Mucosa of rectum (tissue), 2 donors: ENCODE measurements at regions not wholly inside any gene's neighbourhood (a gene's known extent, or its start where the extent isn't known, plus 50 kb on each side); places are given as distances from the start of the nearest gene placed in this dataset.

Experiments
- H3K27ac ChIP-seq, 2 donors: one replicate each; pipeline ENCODE4 v1.7.0; 2013; ENCODE audit warnings: inconsistent platforms in 2 of 2, low read depth in 2 of 2, low read length in 2 of 2
- H3K27me3 ChIP-seq, 2 donors: one replicate each; pipeline ENCODE4 v1.7.0; 2013; ENCODE audit warnings: low read length in 2 of 2; ENCODE audit not compliant: control insufficient read depth in 2 of 2, insufficient read depth in 2 of 2
- H3K36me3 ChIP-seq, 2 donors: one replicate each; pipeline ENCODE4 v1.7.0; 2013; ENCODE audit warnings: low read length in 2 of 2; ENCODE audit not compliant: control insufficient read depth in 2 of 2, insufficient read depth in 2 of 2
- H3K4me1 ChIP-seq, 2 donors: one replicate each; pipeline ENCODE4 v1.7.0; 2013; ENCODE audit warnings: low read length in 2 of 2, mild to moderate bottlenecking in 1 of 2; ENCODE audit not compliant: control insufficient read depth in 2 of 2, insufficient read depth in 2 of 2
- H3K4me3 ChIP-seq, 2 donors: one replicate each; pipeline ENCODE4 v1.7.0; 2013; ENCODE audit warnings: low read length in 2 of 2
- H3K9ac ChIP-seq, 2 donors: one replicate each; pipeline ENCODE4 v1.7.0; 2013; ENCODE audit warnings: low read length in 2 of 2, low read depth in 1 of 2, mild to moderate bottlenecking in 1 of 2
- H3K9me3 ChIP-seq, 2 donors: one replicate each; pipeline ENCODE4 v1.7.0; 2013; ENCODE audit warnings: low read length in 2 of 2; ENCODE audit not compliant: control insufficient read depth in 2 of 2
- donor health status: healthy.
- donor health status: Normal muscosa, but diverticular disease.

GRCh38 chr19:28416245-28416644 is 796.7 kb downstream of the UQCRFS1 start:
- Histone ChIP-seq H3K27me3 (no peaks in the 10 kb centered on the region), H3K9ac (no peak overlapping the region), H3K27ac (no peak overlapping the region), H3K9me3 (no peaks in the 10 kb centered on the region), H3K4me3 (no peak overlapping the region), H3K36me3 (no peaks in the 10 kb centered on the region), H3K4me1 (no peaks in the 10 kb centered on the region)

GRCh38 chr19:28414748-28415147 is 798.2 kb downstream of the UQCRFS1 start:
- Histone ChIP-seq H3K9ac (no peak overlapping the region), H3K9me3 (no peaks in the 10 kb centered on the region), H3K4me3 (no peak overlapping the region), H3K27ac (no peak overlapping the region), H3K4me1 (no peaks in the 10 kb centered on the region), H3K27me3 (no peaks in the 10 kb centered on the region), H3K36me3 (no peaks in the 10 kb centered on the region)

- no peak overlapping the region for H3K4me3 ChIP-seq
- peak overlapping the region in 1 of 2 donors; percentile 8 for H3K9ac ChIP-seq
- H3K27ac ChIP-seq: no peak overlapping the region
- no peaks in the 10 kb centered on the region for H3K27me3 ChIP-seq
- no peaks in the 10 kb centered on the region for H3K36me3 ChIP-seq
- peaks cover 10 to 18% of the 10 kb centered on the region in 2 donors for H3K4me1 ChIP-seq
- no peaks in the 10 kb centered on the region for H3K9me3 ChIP-seq
Observed at GRCh38 chr19:28409859-28410258, 803.1 kb downstream of the UQCRFS1 start.

- Histone ChIP-seq H3K4me1 (peaks cover 10 to 19% of the 10 kb centered on the region in 2 donors), H3K27me3 (no peaks in the 10 kb centered on the region), H3K36me3 (no peaks in the 10 kb centered on the region), H3K9ac (no peak overlapping the region), H3K9me3 (no peaks in the 10 kb centered on the region), H3K4me3 (no peak overlapping the region), H3K27ac (no peak overlapping the region)
Observed at GRCh38 chr19:28406966-28407365, 806.0 kb downstream of the UQCRFS1 start.

- peak overlapping the region; percentile 22 to 65 for H3K4me3 ChIP-seq
- no peak overlapping the region for H3K9ac ChIP-seq
- H3K36me3 ChIP-seq: no peaks in the 10 kb centered on the region
- peaks cover 10 to 19% of the 10 kb centered on the region in 2 donors for H3K4me1 ChIP-seq
- H3K9me3 ChIP-seq: no peaks in the 10 kb centered on the region
- H3K27ac ChIP-seq: peak overlapping the region; percentile 21 to 32
- no peaks in the 10 kb centered on the region for H3K27me3 ChIP-seq
Observed at GRCh38 chr19:28405346-28405742, 807.6 kb downstream of the UQCRFS1 start.

- H3K9me3 ChIP-seq: no peaks in the 10 kb centered on the region
- H3K27ac ChIP-seq: no peak overlapping the region
- H3K4me1 ChIP-seq: peaks cover 10 to 19% of the 10 kb centered on the region in 2 donors
- H3K27me3 ChIP-seq: no peaks in the 10 kb centered on the region
- no peaks in the 10 kb centered on the region for H3K36me3 ChIP-seq
- H3K9ac ChIP-seq: no peak overlapping the region
- H3K4me3 ChIP-seq: no peak overlapping the region
Observed at GRCh38 chr19:28404472-28404871, 808.5 kb downstream of the UQCRFS1 start.

- Histone ChIP-seq H3K9me3 (no peaks in the 10 kb centered on the region), H3K36me3 (no peaks in the 10 kb centered on the region), H3K27me3 (no peaks in the 10 kb centered on the region), H3K4me1 (peaks cover 10 to 19% of the 10 kb centered on the region in 2 donors), H3K27ac (no peak overlapping the region), H3K4me3 (no peak overlapping the region), H3K9ac (no peak overlapping the region)
Observed at GRCh38 chr19:28403690-28404089, 809.3 kb downstream of the UQCRFS1 start.

GRCh38 chr19:28402701-28403290 is 810.2 kb downstream of the UQCRFS1 start:
- H3K27ac ChIP-seq: no peak overlapping the region
- no peaks in the 10 kb centered on the region for H3K36me3 ChIP-seq
- no peaks in the 10 kb centered on the region for H3K9me3 ChIP-seq
- peaks cover 10 to 15% of the 10 kb centered on the region in 2 donors for H3K4me1 ChIP-seq
- no peak overlapping the region for H3K4me3 ChIP-seq
- H3K9ac ChIP-seq: no peak overlapping the region
- H3K27me3 ChIP-seq: no peaks in the 10 kb centered on the region

- Histone ChIP-seq H3K4me1 (peaks cover 10 to 15% of the 10 kb centered on the region in 2 donors), H3K9me3 (no peaks in the 10 kb centered on the region), H3K36me3 (no peaks in the 10 kb centered on the region), H3K27me3 (no peaks in the 10 kb centered on the region), H3K4me3 (no peak overlapping the region), H3K27ac (no peak overlapping the region), H3K9ac (no peak overlapping the region)
Observed at GRCh38 chr19:28401739-28402424, 811.1 kb downstream of the UQCRFS1 start.

- Histone ChIP-seq H3K4me1 (peaks cover 10 to 11% of the 10 kb centered on the region in 2 donors), H3K9ac (no peak overlapping the region), H3K9me3 (no peaks in the 10 kb centered on the region), H3K27ac (no peak overlapping the region), H3K36me3 (no peaks in the 10 kb centered on the region), H3K4me3 (no peak overlapping the region), H3K27me3 (no peaks in the 10 kb centered on the region)
Observed at GRCh38 chr19:28400953-28401671, 811.8 kb downstream of the UQCRFS1 start.
